C1 segment of cervical spinal cord (tissue), 14 donors: ENCODE measurements at regions not wholly inside any gene's neighbourhood (a gene's known extent, or its start where the extent isn't known, plus 50 kb on each side); places are given as distances from the start of the nearest gene placed in this dataset.
A peak's percentile ranks its signal among the peaks of the same experiment; 100 is the strongest.

Experiments
- DNase-seq, 14 donors: peaks; one replicate each; lab custom pipeline; 2025; lab: John Stamatoyannopoulos, UW

- DNase-seq, result no peak
Measured at GRCh38 chr1:58430421-58431275, 115.9 kb downstream of the OMA1 start.

GRCh38 chr1:58426918-58427317 lies 119.6 kb downstream of the OMA1 start:
- DNase-seq, result no peak

- DNase-seq, result no peak
Measured at GRCh38 chr1:58422436-58422835, 124.1 kb downstream of the OMA1 start.

- DNase-seq, result no peak
Measured at GRCh38 chr1:58418283-58419228, 128.0 kb downstream of the OMA1 start.

- DNase-seq, result no peak
Measured at GRCh38 chr1:58412071-58412580, 134.4 kb downstream of the OMA1 start.

- no peak for DNase-seq
Measured at GRCh38 chr1:58409890-58410289, 136.6 kb downstream of the OMA1 start.

- DNase-seq, result no peak
Measured at GRCh38 chr1:58409336-58409735, 137.2 kb downstream of the OMA1 start.

- no peak for DNase-seq
Measured at GRCh38 chr1:58406301-58407071, 140.0 kb downstream of the OMA1 start.

GRCh38 chr1:58405660-58406059 lies 140.9 kb downstream of the OMA1 start:
- no peak for DNase-seq

- no peak for DNase-seq
Measured at GRCh38 chr1:58403894-58404293, 142.6 kb downstream of the OMA1 start.

- DNase-seq, result peak in 1 of 14 donors; percentile 10
Measured at GRCh38 chr1:58402444-58402843, 144.1 kb downstream of the OMA1 start.

- DNase-seq, result peak in 1 of 14 donors; percentile 15
Measured at GRCh38 chr1:58401991-58402390, 144.5 kb downstream of the OMA1 start.

- DNase-seq, result no peak
Measured at GRCh38 chr1:58399176-58399575, 147.3 kb downstream of the OMA1 start.

GRCh38 chr1:58398714-58399113 lies 147.8 kb downstream of the OMA1 start:
- no peak for DNase-seq

GRCh38 chr1:58397187-58397820 lies 149.2 kb downstream of the OMA1 start:
- DNase-seq, result no peak

- DNase-seq, result no peak
Measured at GRCh38 chr1:58396150-58396549, 150.4 kb downstream of the OMA1 start.

GRCh38 chr1:58395355-58395754 lies 151.2 kb downstream of the OMA1 start:
- DNase-seq, result no peak

- DNase-seq, result no peak
Measured at GRCh38 chr1:58392083-58392482, 154.4 kb downstream of the OMA1 start.

- DNase-seq, result no peak
Measured at GRCh38 chr1:58391514-58391913, 155.0 kb downstream of the OMA1 start.

- peak in 1 of 14 donors; percentile 3 for DNase-seq
Measured at GRCh38 chr1:58391056-58391455, 155.5 kb downstream of the OMA1 start.

GRCh38 chr1:58390091-58390490 lies 156.4 kb downstream of the OMA1 start:
- no peak for DNase-seq
